Activated T-cell treated with anti-CD3 and anti-CD28 coated beads for 48 hours (primary cell): ENCODE measurements at regions not wholly inside any gene's neighbourhood (a gene's known extent, or its start where the extent isn't known, plus 50 kb on each side); places are given as distances from the start of the nearest gene placed in this dataset.
"Not testable (repeated sequence)": the region's sequence is repeated elsewhere in the genome, so short reads cannot be mapped to it uniquely, and the experiment has no call there.

ENCODE experiments used
- DNase-seq: peaks from one replicate; pipeline ENCODE4 v3.0.0-alpha.2; 2020; ENCODE audit warnings: low read depth

- DNase-seq = no peak
These were observed 57.1 kb downstream of the GRIN2B start for GRCh38 chr12:13924286-13924685.

- no peak for DNase-seq
These were observed 62.5 kb downstream of the GRIN2B start for GRCh38 chr12:13918897-13919296.

DNA sequence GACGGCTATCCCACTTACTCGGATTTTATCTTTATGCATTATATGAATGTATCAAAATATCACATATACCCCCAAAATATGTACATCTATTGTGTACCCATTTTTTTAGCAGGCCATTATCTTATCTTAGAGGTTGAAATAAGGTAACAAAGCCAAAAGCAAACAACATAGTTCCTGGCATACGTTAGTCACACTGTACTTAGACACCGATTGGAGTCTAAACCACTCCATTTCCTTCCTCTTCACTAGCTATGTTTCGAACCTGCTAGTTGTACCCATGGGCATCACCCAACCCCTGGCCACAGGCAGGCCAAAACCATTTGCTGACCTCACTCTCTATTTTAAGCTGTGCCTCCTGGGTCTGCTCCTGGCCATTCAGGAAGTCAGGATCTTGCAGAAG lies 66.3 kb downstream of the GRIN2B start:
- no peak for DNase-seq

- DNase-seq = no peak
These were observed 68.0 kb downstream of the GRIN2B start for GRCh38 chr12:13913371-13913770.

DNA sequence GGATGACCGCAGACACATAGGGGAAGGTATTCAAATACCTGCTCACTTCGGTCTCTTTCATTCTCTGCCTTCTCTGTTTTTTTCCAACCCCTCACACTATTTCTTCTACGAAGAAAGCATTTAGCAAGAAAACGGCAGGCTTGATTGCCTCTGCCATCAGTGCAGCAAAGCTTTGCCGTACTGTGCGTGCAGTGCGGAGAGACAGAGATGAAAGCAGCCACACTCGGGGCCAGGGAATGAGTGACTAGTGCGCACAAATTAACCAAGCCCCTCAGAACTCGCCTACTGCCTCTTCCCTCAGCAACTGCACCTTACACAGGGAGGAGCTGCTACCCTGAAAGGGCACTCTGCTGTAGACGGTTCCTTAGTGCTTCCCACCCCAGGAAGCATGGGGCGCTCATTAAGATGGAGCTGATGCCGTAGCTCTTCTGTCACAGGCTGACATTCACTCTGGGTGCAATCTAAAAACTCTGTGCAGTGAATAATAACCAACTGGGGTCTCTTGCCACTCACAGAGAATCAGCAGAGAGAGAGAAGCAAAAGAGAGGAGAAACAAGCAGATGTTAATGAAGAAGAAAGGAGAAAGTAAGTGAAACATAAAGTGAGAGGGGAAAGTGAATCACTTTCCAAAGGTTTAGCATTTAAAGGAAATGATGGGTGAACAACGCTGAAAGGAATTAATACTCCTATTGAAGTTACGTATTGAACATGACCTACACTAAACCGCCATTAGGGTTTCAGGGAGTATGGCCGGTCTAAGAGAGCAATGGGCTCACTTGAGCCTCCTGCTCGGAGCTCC lies 69.4 kb downstream of the GRIN2B start:
- DNase-seq = no peak

- no peak for DNase-seq
These were observed 75.6 kb downstream of the GRIN2B start for GRCh38 chr12:13905794-13906193.

- DNase-seq = no peak
These were observed 80.7 kb downstream of the GRIN2B start for GRCh38 chr12:13900718-13901117.

DNA sequence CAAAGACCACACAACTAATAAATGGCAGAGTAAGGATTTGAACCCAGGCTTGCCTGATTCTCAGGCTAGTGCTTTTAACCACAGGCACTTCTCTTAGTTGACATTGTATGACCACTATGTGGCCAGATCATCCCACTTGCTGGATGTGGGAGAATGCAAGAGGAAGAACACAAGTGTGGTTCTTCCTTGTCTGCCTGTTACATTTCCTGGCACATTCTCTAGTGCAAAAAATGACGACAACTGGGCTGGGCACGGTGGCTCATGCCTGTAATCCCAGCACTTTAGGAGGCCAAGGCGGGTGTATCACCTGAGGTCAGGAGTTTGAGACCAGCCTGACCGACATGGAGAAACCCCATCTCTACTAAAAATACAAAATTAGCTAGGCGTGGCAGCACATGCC lies 83.0 kb downstream of the GRIN2B start:
- not testable (repeated sequence) for DNase-seq

- DNase-seq = no peak
These were observed 83.6 kb downstream of the GRIN2B start for GRCh38 chr12:13897811-13898210.

DNA sequence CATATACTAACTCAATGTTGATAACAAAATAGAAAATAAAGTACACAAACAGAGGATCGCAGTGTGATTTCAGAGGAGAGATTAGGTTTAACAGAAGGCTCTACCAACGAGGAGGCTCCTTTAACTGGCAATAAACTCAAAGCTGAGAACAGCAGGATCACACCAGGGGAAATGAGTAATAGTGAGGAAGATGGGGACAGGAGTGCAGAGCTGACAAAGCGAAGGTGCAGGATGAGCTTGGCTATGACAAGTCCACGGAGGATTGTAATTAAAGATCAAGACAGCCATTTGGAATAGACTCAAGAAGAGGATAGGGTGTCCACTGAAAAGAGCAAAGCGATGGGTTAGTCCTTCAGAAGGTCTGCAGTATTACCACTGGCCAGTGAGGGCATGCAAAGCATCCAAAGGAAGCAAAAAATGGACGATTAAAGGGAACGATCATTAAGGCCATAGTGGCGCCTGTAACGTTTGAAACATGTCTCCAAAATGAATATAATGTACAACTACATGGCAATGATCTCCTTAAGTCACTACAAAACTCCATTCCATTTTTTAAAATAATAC lies 85.3 kb downstream of the GRIN2B start:
- no peak for DNase-seq

DNA sequence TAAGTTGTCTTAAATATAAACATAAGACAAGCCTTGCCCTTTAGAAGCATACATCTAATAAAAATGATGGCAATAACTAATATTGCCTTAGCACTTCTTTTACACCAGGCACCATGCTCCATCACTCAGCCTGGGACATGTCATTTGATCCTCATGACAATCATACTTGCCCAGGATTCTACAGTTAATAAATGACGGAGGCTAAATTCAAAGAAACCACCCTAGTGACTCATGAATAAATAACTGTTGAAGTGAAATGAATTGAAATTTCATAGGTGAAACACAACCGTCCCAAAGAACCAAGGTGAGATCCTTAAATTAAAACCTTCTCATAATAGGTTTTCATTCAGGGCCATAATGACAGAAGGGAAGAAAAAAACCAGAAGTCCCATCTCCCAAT lies 89.5 kb downstream of the GRIN2B start:
- DNase-seq = no peak

GRCh38 chr12:13890943-13891342 lies 90.5 kb downstream of the GRIN2B start:
- no peak for DNase-seq

- no peak for DNase-seq
These were observed 93.5 kb downstream of the GRIN2B start for GRCh38 chr12:13887779-13888388.

DNA sequence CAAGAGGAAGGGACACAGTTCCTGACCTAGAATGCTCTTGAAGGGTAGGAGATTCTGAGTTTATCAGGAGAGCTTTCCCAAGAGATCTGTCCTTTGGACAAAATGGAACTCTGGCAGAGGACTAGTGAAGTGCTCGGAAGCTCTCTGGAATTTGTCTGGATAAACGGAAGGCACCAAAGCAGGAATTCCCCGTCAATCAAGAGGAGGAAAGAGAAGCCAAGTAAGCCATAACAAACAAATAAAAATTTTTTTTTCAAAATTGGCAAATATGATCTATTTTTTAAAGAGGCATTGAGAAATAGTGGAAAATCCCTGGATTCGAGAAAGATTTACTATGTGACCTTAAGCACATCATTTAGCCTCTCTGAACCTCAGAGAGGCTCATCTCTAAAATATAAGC lies 99.2 kb downstream of the GRIN2B start:
- no peak for DNase-seq

- DNase-seq = no peak
These were observed 100.8 kb downstream of the GRIN2B start for GRCh38 chr12:13880613-13881012.

- DNase-seq = no peak
These were observed 105.7 kb downstream of the GRIN2B start for GRCh38 chr12:13875744-13876143.

DNA sequence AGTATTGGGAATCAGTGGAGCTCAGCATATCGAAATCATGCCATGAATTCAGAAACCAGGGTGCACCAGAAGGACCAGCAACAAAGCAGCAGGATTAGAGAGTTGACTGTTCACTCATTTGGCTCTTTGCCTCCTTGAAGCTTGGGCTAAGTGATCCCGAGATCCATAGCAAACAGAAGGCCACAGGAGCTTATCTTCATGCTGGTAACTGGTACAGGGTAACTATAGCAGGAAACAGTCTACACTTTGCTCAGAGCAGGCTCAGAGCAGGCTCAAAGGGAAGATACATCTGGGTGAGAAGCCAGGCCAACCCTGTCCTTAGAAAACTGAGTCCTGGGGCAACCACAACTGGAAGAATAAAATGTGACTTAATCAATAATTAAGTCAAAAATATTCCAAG lies 111.1 kb downstream of the GRIN2B start:
- DNase-seq = no peak

DNA sequence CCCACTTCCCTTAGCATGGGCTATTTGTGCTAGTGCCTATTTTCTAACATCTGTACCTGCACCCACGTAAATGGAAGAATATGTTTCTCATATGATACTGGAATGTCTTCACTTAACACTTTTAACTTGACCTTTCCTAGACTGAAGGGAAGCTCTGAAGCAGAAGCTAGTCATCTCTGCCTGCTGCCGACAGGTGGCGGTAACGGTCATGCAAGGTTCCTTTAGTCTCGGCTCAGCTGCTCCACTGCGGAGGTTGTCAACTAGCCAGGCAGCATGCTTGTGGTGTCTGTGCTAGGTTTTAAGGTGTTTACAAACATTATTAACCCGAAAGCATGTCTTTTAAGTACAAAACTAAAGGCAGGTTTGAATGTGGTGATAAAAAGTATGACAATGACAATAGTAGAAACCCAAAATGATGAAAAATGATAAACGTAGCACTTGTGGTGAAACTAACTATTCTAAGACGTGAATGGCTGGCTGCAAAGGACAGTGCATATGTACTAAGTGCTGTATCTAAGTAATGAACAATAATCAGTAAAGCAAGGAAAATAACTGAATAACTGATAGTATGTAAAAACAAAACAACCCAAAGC lies 117.2 kb downstream of the GRIN2B start:
- peak; percentile 39 for DNase-seq

- no peak for DNase-seq
These were observed 123.7 kb downstream of the GRIN2B start for GRCh38 chr12:13857750-13858149.

DNA sequence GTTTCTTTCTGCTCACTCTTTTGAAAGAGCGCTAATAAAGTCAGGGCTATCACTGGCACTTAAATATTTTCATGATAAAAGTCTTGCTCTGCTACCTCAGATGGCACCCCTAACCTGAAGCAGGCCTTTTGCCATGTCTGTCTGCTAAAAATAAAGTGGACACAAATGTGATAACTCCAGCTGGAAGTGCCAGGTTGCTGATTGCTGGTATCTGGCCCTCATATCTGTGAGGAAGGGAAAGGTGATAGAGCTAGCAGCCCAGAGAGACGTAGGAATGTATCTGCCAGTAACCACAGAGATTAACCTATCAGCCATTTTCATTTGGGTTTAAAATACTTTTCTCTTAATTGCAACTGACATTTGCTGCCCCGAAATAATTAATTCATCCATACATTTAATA lies 127.9 kb downstream of the GRIN2B start:
- no peak for DNase-seq

DNA sequence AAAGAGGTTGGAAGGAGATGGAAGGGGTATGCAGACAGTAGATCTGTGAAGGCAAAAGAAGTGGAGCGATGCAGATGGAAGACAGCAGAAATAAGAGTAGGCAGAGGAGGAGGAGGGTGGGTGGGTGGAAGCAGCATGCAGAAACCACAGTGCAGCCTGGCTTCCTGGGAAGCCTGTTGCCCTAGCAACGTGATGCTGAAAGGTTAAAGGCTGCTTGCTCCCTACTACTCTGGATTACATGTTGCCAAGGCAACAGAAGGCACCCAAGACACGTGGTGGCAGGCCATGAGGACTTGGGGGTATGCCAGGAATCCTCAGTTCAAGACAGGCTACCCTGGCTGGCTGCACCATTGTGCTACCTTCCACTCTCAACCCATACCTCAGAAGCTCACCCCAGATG lies 129.6 kb downstream of the GRIN2B start:
- no peak for DNase-seq

DNA sequence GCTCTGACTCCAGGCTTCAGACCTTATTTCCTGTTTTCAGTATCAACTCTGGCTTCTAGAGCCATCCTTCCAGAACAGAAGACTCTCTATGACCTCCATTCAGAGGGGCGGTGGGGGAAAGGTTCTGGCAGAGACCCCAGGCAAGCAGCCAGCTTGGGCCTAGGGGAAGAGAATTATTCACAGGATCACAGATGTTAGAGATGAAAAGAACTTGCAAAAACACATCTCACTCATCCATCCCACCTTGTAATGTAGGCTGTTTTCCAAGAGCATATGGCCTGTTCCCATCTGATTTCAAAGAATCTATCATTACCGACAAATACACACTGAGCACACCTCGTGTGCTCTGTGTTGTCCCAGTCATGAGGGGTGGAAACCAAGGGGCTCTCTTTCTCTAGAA lies 131.9 kb downstream of the GRIN2B start:
- no peak for DNase-seq

GRCh38 chr12:13843841-13844240 lies 137.6 kb downstream of the GRIN2B start:
- DNase-seq = no peak
